Body of pancreas (tissue), 4 donors: ENCODE measurements at regions not wholly inside any gene's neighbourhood (a gene's known extent, or its start where the extent isn't known, plus 50 kb on each side); places are given as distances from the start of the nearest gene placed in this dataset.

ENCODE experiments used
- ATAC-seq: fragments of 150-250 bp; one replicate; pipeline ENCODE4 v1.9.1; 2016
- DNase-seq, 4 donors: peaks; one replicate each; pipeline ENCODE4 v3.0.0-alpha.2; 2019
- H3K27ac ChIP-seq, 4 donors: fragments of 200-600 bp; sonication (generic); 1 replicate in 3 of 4; 2 replicates in 1 of 4; pipeline versions ENCODE4 v1.5.1 to v1.6.1; 2016 to 2019; ENCODE audit warnings: mild to moderate bottlenecking in 1 of 4, mixed read lengths in 1 of 4, moderate library complexity in 1 of 4
- H3K27me3 ChIP-seq, 2 donors: fragments of 200-600 bp; sonication (generic); one replicate each; pipeline ENCODE4 v1.6.0; 2016; ENCODE audit warnings: mild to moderate bottlenecking in 1 of 2
- H3K36me3 ChIP-seq, 2 donors: fragments of 200-600 bp; sonication (generic); replicated peaks in 1 of 2; 2 replicates each; pipeline ENCODE4 v1.5.1; 2016; ENCODE audit warnings: low read depth in 2 of 2; ENCODE audit not compliant: insufficient read depth in 1 of 2
- H3K4me1 ChIP-seq: fragments of 200-600 bp; sonication (generic); one replicate; pipeline ENCODE4 v1.6.0; 2016
- H3K4me3 ChIP-seq, 2 donors: fragments of 200-600 bp; sonication (generic); 1 replicate in 1 of 2; 2 replicates in 1 of 2; pipeline ENCODE4 v1.5.1; 2016 to 2019
- H3K9me3 ChIP-seq, 3 donors: fragments of 200-600 bp; sonication (generic); 1 replicate in 2 of 3; 2 replicates in 1 of 3; pipeline ENCODE4 v1.5.1; 2016
- POLR2A ChIP-seq, 3 donors: fragments of 450-650 bp; IDR thresholded peaks; one replicate each; pipeline ENCODE4 v1.6.1; 2016; ENCODE audit warnings: antibody characterized with exemption in 3 of 3, mild to moderate bottlenecking in 2 of 3
- whole genome bisulfite sequencing, 2 donors: methylation state at CpG; one replicate each; pipeline ENCODE4 v1.1.5; 2017; 5-methylcytosine and 5-hydroxymethylcytosine counted together
- intact Hi-C: fragments of 100-400 bp; cut with DNase I; formaldehyde crosslinking; loops from one replicate; pipeline ENCODE4 v1.15.1; 2023
- TF ChIP-seq, protein P1 (sequence below), 7 experiments: fragments of 450-650 bp in 4 of 7; fragments of 200-600 bp in 3 of 7; sonication (generic) in 3 of 7; IDR thresholded peaks; one replicate each; pipeline ENCODE4 v1.5.1; 2016 to 2019; ENCODE audit warnings: antibody characterized with exemption in 7 of 7

DNA sequence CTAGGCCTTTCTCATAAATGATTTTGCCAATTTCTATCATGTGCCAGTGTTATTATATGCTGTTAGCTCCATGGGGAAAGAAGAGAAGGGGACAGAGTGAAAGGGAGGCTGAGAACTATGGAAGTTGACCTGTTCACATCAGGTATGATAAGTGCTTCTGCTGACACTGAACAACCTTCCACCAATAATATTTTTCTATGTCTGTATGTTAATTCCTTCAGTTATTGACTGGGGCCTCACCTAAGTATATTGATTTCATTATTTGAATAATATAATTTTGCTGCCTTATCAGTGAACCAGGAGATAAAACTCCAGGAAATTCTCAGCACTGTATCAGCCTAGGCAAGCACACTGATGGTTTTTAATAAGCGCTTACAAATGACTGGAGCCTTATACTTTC lies 262.8 kb downstream of the SNCA start:
- Histone ChIP-seq H3K36me3 (no peaks in the 10 kb centered on the region), H3K27ac (no peak overlapping the region), H3K4me1 (no peaks in the 10 kb centered on the region), H3K27me3 (no peaks in the 10 kb centered on the region), H3K4me3 (no peak overlapping the region), H3K9me3 (no peaks in the 10 kb centered on the region)
- ATAC-seq, result no peak
- WGBS, 2 donors, result 45 to 71% methylated on average over 1 of the region's 1 CpG
- TF ChIP-seq POLR2A (IDR thresholded peaks at IDR 0.05), result no peak
- TF ChIP-seq, protein P1, sequence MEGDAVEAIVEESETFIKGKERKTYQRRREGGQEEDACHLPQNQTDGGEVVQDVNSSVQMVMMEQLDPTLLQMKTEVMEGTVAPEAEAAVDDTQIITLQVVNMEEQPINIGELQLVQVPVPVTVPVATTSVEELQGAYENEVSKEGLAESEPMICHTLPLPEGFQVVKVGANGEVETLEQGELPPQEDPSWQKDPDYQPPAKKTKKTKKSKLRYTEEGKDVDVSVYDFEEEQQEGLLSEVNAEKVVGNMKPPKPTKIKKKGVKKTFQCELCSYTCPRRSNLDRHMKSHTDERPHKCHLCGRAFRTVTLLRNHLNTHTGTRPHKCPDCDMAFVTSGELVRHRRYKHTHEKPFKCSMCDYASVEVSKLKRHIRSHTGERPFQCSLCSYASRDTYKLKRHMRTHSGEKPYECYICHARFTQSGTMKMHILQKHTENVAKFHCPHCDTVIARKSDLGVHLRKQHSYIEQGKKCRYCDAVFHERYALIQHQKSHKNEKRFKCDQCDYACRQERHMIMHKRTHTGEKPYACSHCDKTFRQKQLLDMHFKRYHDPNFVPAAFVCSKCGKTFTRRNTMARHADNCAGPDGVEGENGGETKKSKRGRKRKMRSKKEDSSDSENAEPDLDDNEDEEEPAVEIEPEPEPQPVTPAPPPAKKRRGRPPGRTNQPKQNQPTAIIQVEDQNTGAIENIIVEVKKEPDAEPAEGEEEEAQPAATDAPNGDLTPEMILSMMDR (IDR thresholded peaks at IDR 0.05), result no peak
- intact Hi-C loops, result no loop called here
- no peak for DNase-seq

GRCh38 chr4:89573656-89574055 lies 263.3 kb downstream of the SNCA start:
- no peak for DNase-seq
- no peaks in the 10 kb centered on the region for H3K27me3 ChIP-seq
- ATAC-seq, result no peak
- no peak overlapping the region for H3K4me3 ChIP-seq
- no peaks in the 10 kb centered on the region for H3K36me3 ChIP-seq
- no peaks in the 10 kb centered on the region for H3K4me1 ChIP-seq
- no peak overlapping the region for H3K27ac ChIP-seq
- H3K9me3 ChIP-seq, result no peaks in the 10 kb centered on the region
- WGBS, 2 donors, result 84 to 85% methylated on average over 1 of the region's 1 CpG
- intact Hi-C loops, result no loop called here
- TF ChIP-seq, protein P1 (IDR thresholded peaks at IDR 0.05), result no peak
- TF ChIP-seq POLR2A (IDR thresholded peaks at IDR 0.05), result no peak

DNA sequence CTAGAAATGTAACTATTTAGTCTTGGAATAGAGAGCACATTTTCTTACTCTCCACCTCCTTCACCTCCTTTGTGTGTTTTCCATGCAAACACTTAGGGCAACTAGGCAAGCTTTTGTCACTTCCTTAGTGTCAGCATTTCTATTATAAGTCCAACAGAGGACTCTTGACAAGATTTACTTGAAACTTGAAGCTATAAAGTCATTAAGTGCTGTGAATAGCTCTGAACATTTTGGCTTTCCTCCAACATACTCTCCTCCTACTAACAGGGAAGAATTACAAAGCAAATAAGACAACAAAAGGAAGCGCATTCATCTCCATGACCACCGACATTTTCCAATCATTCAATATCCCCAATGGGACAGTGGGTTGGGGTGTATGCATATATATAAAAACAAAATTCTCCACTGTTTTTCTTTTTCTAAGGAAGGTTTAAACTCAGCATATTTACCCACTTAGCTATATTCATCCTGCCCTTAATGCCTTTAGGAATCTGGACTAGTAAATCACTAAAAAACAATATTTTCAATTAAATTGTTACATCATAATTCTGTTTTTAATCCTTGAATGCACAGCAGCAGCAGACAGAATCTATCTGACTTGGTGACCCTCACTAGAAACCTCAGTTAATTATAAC lies 264.6 kb downstream of the SNCA start:
- Histone ChIP-seq H3K4me1 (no peaks in the 10 kb centered on the region), H3K4me3 (no peak overlapping the region), H3K36me3 (no peaks in the 10 kb centered on the region), H3K27ac (no peak overlapping the region), H3K27me3 (no peaks in the 10 kb centered on the region), H3K9me3 (no peaks in the 10 kb centered on the region)
- no peak for DNase-seq
- 56 to 81% methylated on average over 2 of the region's 2 CpGs for WGBS, 2 donors
- ATAC-seq, result no peak
- intact Hi-C loops, result no loop called here
- TF ChIP-seq, protein P1 (IDR thresholded peaks at IDR 0.05), result no peak
- TF ChIP-seq POLR2A (IDR thresholded peaks at IDR 0.05), result no peak

DNA sequence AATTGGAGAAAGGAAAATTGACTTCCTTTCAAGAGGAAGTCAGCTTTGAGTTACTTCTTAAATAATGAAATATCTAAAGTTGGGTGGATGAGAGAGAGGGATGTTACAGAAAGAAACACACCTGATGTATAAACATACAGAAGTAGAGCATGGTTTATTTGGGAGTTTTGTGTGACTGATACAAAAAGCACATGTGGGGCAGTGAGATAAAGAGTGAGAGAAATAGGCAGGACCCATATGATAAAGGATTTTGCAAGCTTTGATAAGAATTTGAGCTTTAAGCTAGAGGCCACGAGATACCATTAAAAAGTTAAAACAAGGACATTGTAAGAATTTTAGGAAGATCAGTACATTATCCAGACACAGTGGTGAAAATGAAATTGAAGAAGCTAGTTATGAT lies 263.3 kb upstream of the GPRIN3 start:
- ATAC-seq (no peak), DNase-seq (no peak)
- TF ChIP-seq, protein P1 (IDR thresholded peaks at IDR 0.05), result no peak
- no peak for TF ChIP-seq POLR2A (IDR thresholded peaks at IDR 0.05)
- Histone ChIP-seq H3K27me3 (no peaks in the 10 kb centered on the region), H3K4me3 (no peak overlapping the region), H3K9me3 (no peaks in the 10 kb centered on the region), H3K27ac (no peak overlapping the region), H3K36me3 (no peaks in the 10 kb centered on the region), H3K4me1 (no peaks in the 10 kb centered on the region)
- WGBS, 2 donors, result 59 to 67% methylated on average over 1 of the region's 1 CpG
- intact Hi-C loops, result no loop called here

- intact Hi-C loops, result no loop called here
- no peaks in the 10 kb centered on the region for H3K4me1 ChIP-seq
- H3K27ac ChIP-seq, result no peak overlapping the region
- no peaks in the 10 kb centered on the region for H3K9me3 ChIP-seq
- no peaks in the 10 kb centered on the region for H3K36me3 ChIP-seq
- no peak overlapping the region for H3K4me3 ChIP-seq
- H3K27me3 ChIP-seq, result no peaks in the 10 kb centered on the region
- 76 to 80% methylated on average over 7 of the region's 7 CpGs for WGBS, 2 donors
- ATAC-seq (no peak), DNase-seq (no peak)
- TF ChIP-seq, protein P1 (IDR thresholded peaks at IDR 0.05), result no peak
- no peak for TF ChIP-seq POLR2A (IDR thresholded peaks at IDR 0.05)
Measured at GRCh38 chr4:89567936-89568335, 260.3 kb upstream of the GPRIN3 start.
